Right lobe of liver (tissue), 4 donors: ENCODE measurements at regions not wholly inside any gene's neighbourhood (a gene's known extent, or its start where the extent isn't known, plus 50 kb on each side); places are given as distances from the start of the nearest gene placed in this dataset.

ENCODE experiments used
- CTCF ChIP-seq, 4 donors: fragments of 200-600 bp in 3 of 4; fragments of 450-650 bp in 1 of 4; IDR thresholded peaks; one replicate each; pipeline versions ENCODE4 v1.5.1 to v1.8.0; 2016 to 2022; ENCODE audit warnings: antibody characterized with exemption in 4 of 4, mild to moderate bottlenecking in 2 of 4
- POLR2A ChIP-seq: fragments of 450-650 bp; IDR thresholded peaks from one replicate; pipeline ENCODE4 v1.6.1; 2017; ENCODE audit warnings: antibody characterized with exemption, mild to moderate bottlenecking
- donor health status: DM: no; HTN: no; CAD: no.
- donor health status: DM: no; HTN: no; CAD: no.
- donor health status: DM: no; HTN: yes; CAD: no.

GRCh38 chr1:38289034-38289433, 242.4 kb upstream of the POU3F1 start:
- no peak for TF ChIP-seq POLR2A
- TF ChIP-seq CTCF (IDR thresholded peaks at IDR 0.05) = no peak
